ENCODE measurements at regions not wholly inside any gene's neighbourhood (a gene's known extent, or its start where the extent isn't known, plus 50 kb on each side); places are given as distances from the start of the nearest gene placed in this dataset.
"Not testable (repeated sequence)": the region's sequence is repeated elsewhere in the genome, so short reads cannot be mapped to it uniquely, and the experiment has no call there.

GRCh38 chr15:26115229-26115943 is 252.3 kb upstream of the ATP10A start:
- no peak for DNase-seq

GRCh38 chr15:26114128-26114527 is 251.0 kb upstream of the ATP10A start:
- DNase-seq: not testable (repeated sequence)

- no peak for DNase-seq
These were observed 250.2 kb upstream of the ATP10A start for GRCh38 chr15:26113296-26113695.

GRCh38 chr15:26109203-26109602 is 246.1 kb upstream of the ATP10A start:
- DNase-seq: no peak

GRCh38 chr15:26106556-26106955 is 243.4 kb upstream of the ATP10A start:
- DNase-seq: no peak

GRCh38 chr15:26103002-26103404 is 239.9 kb upstream of the ATP10A start:
- DNase-seq: no peak

GRCh38 chr15:26102365-26102764 is 239.2 kb upstream of the ATP10A start:
- DNase-seq: no peak

GRCh38 chr15:26101443-26101842 is 238.3 kb upstream of the ATP10A start:
- no peak for DNase-seq

- DNase-seq: no peak
These were observed 235.7 kb upstream of the ATP10A start for GRCh38 chr15:26098801-26099200.

GRCh38 chr15:26097216-26097615 is 234.1 kb upstream of the ATP10A start:
- DNase-seq: no peak

- no peak for DNase-seq
These were observed 233.5 kb upstream of the ATP10A start for GRCh38 chr15:26096581-26096980.

GRCh38 chr15:26095710-26096330 is 232.7 kb upstream of the ATP10A start:
- DNase-seq: no peak

- no peak for DNase-seq
These were observed 228.1 kb upstream of the ATP10A start for GRCh38 chr15:26091184-26091583.

GRCh38 chr15:26087881-26088280 is 224.8 kb upstream of the ATP10A start:
- no peak for DNase-seq

GRCh38 chr15:26087395-26087794 is 224.3 kb upstream of the ATP10A start:
- no peak for DNase-seq

- DNase-seq: no peak
These were observed 221.6 kb upstream of the ATP10A start for GRCh38 chr15:26084771-26085170.

GRCh38 chr15:26083896-26084295 is 220.8 kb upstream of the ATP10A start:
- DNase-seq: no peak

GRCh38 chr15:26083457-26083856 is 220.3 kb upstream of the ATP10A start:
- no peak for DNase-seq

GRCh38 chr15:26082221-26083109 is 219.3 kb upstream of the ATP10A start:
- DNase-seq: peak; percentile 88

- DNase-seq: no peak
These were observed 218.7 kb upstream of the ATP10A start for GRCh38 chr15:26081758-26082220.

- DNase-seq: no peak
These were observed 212.6 kb upstream of the ATP10A start for GRCh38 chr15:26075770-26076169.

GRCh38 chr15:26073430-26074333 is 210.6 kb upstream of the ATP10A start:
- DNase-seq: no peak
